ENCODE measurements at regions not wholly inside any gene's neighbourhood (a gene's known extent, or its start where the extent isn't known, plus 50 kb on each side); places are given as distances from the start of the nearest gene placed in this dataset.

DNA sequence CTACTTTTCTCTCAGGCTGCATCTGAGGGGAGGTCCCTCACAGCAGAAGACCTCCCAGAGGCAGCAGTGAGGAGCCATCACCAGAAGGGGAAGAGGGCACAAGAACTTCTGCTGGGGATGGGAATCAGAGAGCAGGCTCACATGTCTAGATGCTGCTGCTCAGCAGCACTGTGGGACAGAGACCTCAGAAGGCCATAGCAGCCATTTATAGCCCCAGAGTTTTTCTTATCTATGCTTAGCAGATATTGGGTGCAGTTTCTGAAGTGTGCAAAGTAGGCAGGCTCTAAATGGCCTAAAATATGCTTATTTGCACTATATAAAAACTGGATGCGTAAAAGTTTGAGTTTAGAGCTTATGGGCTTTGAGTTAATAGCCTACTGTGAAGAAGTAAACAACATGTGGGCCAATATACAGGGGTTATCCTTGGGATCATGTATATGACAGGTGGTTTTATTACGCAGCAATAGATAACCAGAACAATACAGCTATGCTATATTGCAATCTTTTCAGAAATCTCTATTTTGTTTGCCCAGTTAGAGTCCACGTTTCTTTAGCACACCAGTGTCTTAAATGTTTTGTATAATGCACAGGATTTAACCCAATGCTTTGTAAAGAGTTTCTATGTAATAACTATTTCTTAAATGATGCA is 60.2 kb upstream of the TMEM244 start:
- H2AFZ ChIP-seq (replicated peaks; ENCODE audit: low read length, poor library complexity) = peak overlapping the region; percentile 28
- BruUV-seq (replicated peaks) = no TSS peak
- H3K4ac ChIP-seq (ENCODE audit: low read depth, low read length) = peak overlapping the region; percentile 88; the same call in 1 of the 2 replicates
- no peak for ATAC-seq (ENCODE audit: low read depth)
- H2AK5ac ChIP-seq (ENCODE audit: low read depth, low read length) = no peak overlapping the region
- H3K36me3 ChIP-seq (ENCODE audit: control insufficient read depth, insufficient read depth, low read length) = no peaks in the 10 kb centered on the region
- H3K9ac ChIP-seq (ENCODE audit: low read depth, low read length) = no peak overlapping the region
- peak overlapping the region; percentile 88; the same call in 1 of the 2 replicates for H2BK120ac ChIP-seq (ENCODE audit: low read depth, low read length)
- H3K56ac ChIP-seq (ENCODE audit: extremely low read depth, insufficient read depth, low read length) = no peak overlapping the region
- ChIA-PET POLR2A (ENCODE audit: unreplicated experiment) (no interaction called here), CTCF (no interaction called here)
- H4K5ac ChIP-seq (ENCODE audit: low read depth, low read length) = no peak overlapping the region
- H3K23ac ChIP-seq (ENCODE audit: low read depth, low read length) = no peak overlapping the region
- H3K79me1 ChIP-seq (ENCODE audit: low read depth in 1 of 2, low read length in 2 of 2) = no peaks in the 10 kb centered on the region
- DNase-seq = no peak
- H4K91ac ChIP-seq (ENCODE audit: insufficient read depth, low read depth, low read length) = peak overlapping the region; percentile 43; the same call in 1 of the 2 replicates
- no peak overlapping the region for H3K4me3 ChIP-seq (ENCODE audit: insufficient read depth, low read depth, low read length)
- H3K27ac ChIP-seq (ENCODE audit: insufficient read depth, low read length) = no peak overlapping the region
- H3K4me2 ChIP-seq (ENCODE audit: low read depth, low read length) = no peak overlapping the region
- H2AK9ac ChIP-seq (replicated peaks; ENCODE audit: low read depth, low read length, poor library complexity) = no peak overlapping the region
- no peak for TF ChIP-seq BHLHE40 (IDR thresholded peaks at IDR 0.05; ENCODE audit: low read depth, low read length)
- TF ChIP-seq MAFK (IDR thresholded peaks at IDR 0.05; ENCODE audit: low read depth, low read length) = no peak
- TF ChIP-seq MAZ (IDR thresholded peaks at IDR 0.05; ENCODE audit: borderline replicate concordance, low read depth, low read length) = no peak
- TF ChIP-seq, protein P1, sequence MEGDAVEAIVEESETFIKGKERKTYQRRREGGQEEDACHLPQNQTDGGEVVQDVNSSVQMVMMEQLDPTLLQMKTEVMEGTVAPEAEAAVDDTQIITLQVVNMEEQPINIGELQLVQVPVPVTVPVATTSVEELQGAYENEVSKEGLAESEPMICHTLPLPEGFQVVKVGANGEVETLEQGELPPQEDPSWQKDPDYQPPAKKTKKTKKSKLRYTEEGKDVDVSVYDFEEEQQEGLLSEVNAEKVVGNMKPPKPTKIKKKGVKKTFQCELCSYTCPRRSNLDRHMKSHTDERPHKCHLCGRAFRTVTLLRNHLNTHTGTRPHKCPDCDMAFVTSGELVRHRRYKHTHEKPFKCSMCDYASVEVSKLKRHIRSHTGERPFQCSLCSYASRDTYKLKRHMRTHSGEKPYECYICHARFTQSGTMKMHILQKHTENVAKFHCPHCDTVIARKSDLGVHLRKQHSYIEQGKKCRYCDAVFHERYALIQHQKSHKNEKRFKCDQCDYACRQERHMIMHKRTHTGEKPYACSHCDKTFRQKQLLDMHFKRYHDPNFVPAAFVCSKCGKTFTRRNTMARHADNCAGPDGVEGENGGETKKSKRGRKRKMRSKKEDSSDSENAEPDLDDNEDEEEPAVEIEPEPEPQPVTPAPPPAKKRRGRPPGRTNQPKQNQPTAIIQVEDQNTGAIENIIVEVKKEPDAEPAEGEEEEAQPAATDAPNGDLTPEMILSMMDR (conservative IDR thresholded peaks at IDR 0.05; ENCODE audit: low read depth, low read length) = no peak
- TF ChIP-seq SMC3 (IDR thresholded peaks at IDR 0.05; ENCODE audit: low read depth, low read length) = no peak
- no peak for TF ChIP-seq CHD1 (IDR thresholded peaks at IDR 0.05; ENCODE audit: low read depth, low read length)
- no peak for TF ChIP-seq RCOR1 (IDR thresholded peaks at IDR 0.05; ENCODE audit: insufficient replicate concordance, low read length)
- TF ChIP-seq RAD21 (IDR thresholded peaks at IDR 0.05; ENCODE audit: low read length) = no peak
- TF ChIP-seq FOS (IDR thresholded peaks at IDR 0.05; ENCODE audit: low read depth, low read length) = no peak
- no peak for TF ChIP-seq POLR2A (IDR thresholded peaks at IDR 0.05; ENCODE audit: low read depth, low read length)
- no peak for TF ChIP-seq RFX5 (IDR thresholded peaks at IDR 0.05; ENCODE audit: low read depth, low read length)
- TF ChIP-seq, protein P2, sequence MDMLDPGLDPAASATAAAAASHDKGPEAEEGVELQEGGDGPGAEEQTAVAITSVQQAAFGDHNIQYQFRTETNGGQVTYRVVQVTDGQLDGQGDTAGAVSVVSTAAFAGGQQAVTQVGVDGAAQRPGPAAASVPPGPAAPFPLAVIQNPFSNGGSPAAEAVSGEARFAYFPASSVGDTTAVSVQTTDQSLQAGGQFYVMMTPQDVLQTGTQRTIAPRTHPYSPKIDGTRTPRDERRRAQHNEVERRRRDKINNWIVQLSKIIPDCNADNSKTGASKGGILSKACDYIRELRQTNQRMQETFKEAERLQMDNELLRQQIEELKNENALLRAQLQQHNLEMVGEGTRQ (IDR thresholded peaks at IDR 0.05; ENCODE audit: low read depth, low read length) = no peak
- dilution Hi-C loops (cut with HindIII; ENCODE audit: low sequenced_read_pairs, unreplicated experiment) (no loop called here), intact Hi-C loops (cut with micrococcal nuclease) (no loop called here), in situ Hi-C loops (cut with MboI; ENCODE audit: low sequenced_read_pairs) (no loop called here)
- WGBS, 2 experiments (ENCODE audit: extremely low coverage in 2 of 2, insufficient read length in 1 of 2) = no CpG with 5 or more reads among the region's 3 CpGs
- H3K4me1 ChIP-seq (ENCODE audit: control insufficient read depth, insufficient read depth, low read length) = peaks cover 4% of the 10 kb centered on the region; the same call in 1 of the 2 replicates
- no peaks in the 10 kb centered on the region for H4K20me1 ChIP-seq (ENCODE audit: insufficient read depth, low read length)
- H3K14ac ChIP-seq (replicated peaks; ENCODE audit: low read depth, low read length) = peak overlapping the region; percentile 82; the same call in 1 of the 2 replicates
- H3K9me1 ChIP-seq (ENCODE audit: insufficient read depth, low read length) = peaks cover 8% of the 10 kb centered on the region
- no peaks in the 10 kb centered on the region for H3K27me3 ChIP-seq (ENCODE audit: control insufficient read depth, insufficient read depth, low read length)
- H2BK15ac ChIP-seq (ENCODE audit: low read depth, low read length) = no peak overlapping the region; the same call in 2 of the 3 replicates
- H2BK20ac ChIP-seq (ENCODE audit: low read depth, low read length) = peak overlapping the region; percentile 86; the same call in 1 of the 2 replicates
- H2BK5ac ChIP-seq (ENCODE audit: low read depth, low read length, poor library complexity, severe bottlenecking) = peak overlapping the region; percentile 92
- H3K18ac ChIP-seq (ENCODE audit: low read depth, low read length) = peak overlapping the region; percentile 29; the same call in 1 of the 2 replicates
- H3K9me3 ChIP-seq (ENCODE audit: control insufficient read depth, insufficient read depth, low read length) = no peaks in the 10 kb centered on the region
- H4K8ac ChIP-seq (ENCODE audit: low read depth in 2 of 2, low read length in 2 of 2) = peak overlapping the region in 1 of 2 experiments; percentile 30; a peak in 1 of 4 replicates

All from IMR-90 (cell line).